ENCODE measurements at regions not wholly inside any gene's neighbourhood (a gene's known extent, or its start where the extent isn't known, plus 50 kb on each side); places are given as distances from the start of the nearest gene placed in this dataset.
"Not testable (repeated sequence)": the region's sequence is repeated elsewhere in the genome, so short reads cannot be mapped to it uniquely, and the experiment has no call there.

- no peak for DNase-seq (ENCODE audit: extremely low read depth, low read depth)
- no peak for TF ChIP-seq CTCF (IDR thresholded peaks at IDR 0.05; ENCODE audit: low read depth, low read length)
Measured at GRCh38 chr20:40949346-40949745, 79.3 kb upstream of the TOP1 start.

GRCh38 chr20:40952136-40952535, 76.5 kb upstream of the TOP1 start:
- DNase-seq (ENCODE audit: extremely low read depth, low read depth): no peak
- TF ChIP-seq CTCF (IDR thresholded peaks at IDR 0.05; ENCODE audit: low read depth, low read length): no peak

GRCh38 chr20:40953416-40953815, 75.2 kb upstream of the TOP1 start:
- DNase-seq (ENCODE audit: extremely low read depth, low read depth): no peak
- TF ChIP-seq CTCF (IDR thresholded peaks at IDR 0.05; ENCODE audit: low read depth, low read length): no peak

- no peak for TF ChIP-seq CTCF (IDR thresholded peaks at IDR 0.05; ENCODE audit: low read depth, low read length)
- DNase-seq (ENCODE audit: extremely low read depth, low read depth): peak; percentile 22
Measured at GRCh38 chr20:40953856-40954255, 74.8 kb upstream of the TOP1 start.

GRCh38 chr20:40954521-40955165, 74.0 kb upstream of the TOP1 start:
- DNase-seq (ENCODE audit: extremely low read depth, low read depth): no peak
- TF ChIP-seq CTCF (IDR thresholded peaks at IDR 0.05; ENCODE audit: low read depth, low read length): no peak

GRCh38 chr20:40955326-40955725, 73.3 kb upstream of the TOP1 start:
- TF ChIP-seq CTCF (IDR thresholded peaks at IDR 0.05; ENCODE audit: low read depth, low read length): no peak
- no peak for DNase-seq (ENCODE audit: extremely low read depth, low read depth)

- not testable (repeated sequence) for DNase-seq (ENCODE audit: extremely low read depth, low read depth)
Measured at GRCh38 chr20:40955826-40956225, 72.8 kb upstream of the TOP1 start.

All from AG09319 (cell line).